ENCODE measurements at regions not wholly inside any gene's neighbourhood (a gene's known extent, or its start where the extent isn't known, plus 50 kb on each side); places are given as distances from the start of the nearest gene placed in this dataset.

DNA sequence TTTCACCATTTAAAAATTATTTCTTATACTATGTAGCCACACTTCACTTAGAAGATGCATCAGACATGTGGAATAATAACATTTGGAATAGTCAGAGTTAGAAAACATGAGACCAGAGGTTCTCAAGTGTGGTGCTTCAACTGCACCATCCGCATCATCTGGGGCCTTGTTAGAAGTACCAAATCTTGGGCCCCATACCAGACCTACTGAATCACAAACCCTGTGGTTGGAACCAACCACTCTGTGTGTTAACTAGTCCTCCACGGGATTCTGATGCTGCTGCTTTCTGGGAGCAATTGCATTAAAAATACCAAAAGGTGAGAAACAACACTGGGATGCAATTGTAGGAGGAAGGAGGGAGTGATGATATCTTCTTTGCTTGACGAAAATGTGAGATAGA, 125.2 kb downstream of the GNAT3 start:
- Mint-ChIP-seq H3K4me1 (ENCODE audit: low read depth) (peaks cover 31% of the 10 kb centered on the region), H3K27me3 (ENCODE audit: low read depth) (no peaks in the 10 kb centered on the region), H3K9me3 (ENCODE audit: low read depth) (no peaks in the 10 kb centered on the region), H3K36me3 (ENCODE audit: low read depth) (no peaks in the 10 kb centered on the region), H3K4me3 (ENCODE audit: unreplicated experiment) (no peak overlapping the region), H3K27ac (ENCODE audit: unreplicated experiment) (no peak overlapping the region)
- no peak for TF ChIP-seq CTCF (IDR thresholded peaks at IDR 0.05)
- DNase-seq (ENCODE audit: low spot score): no peak

GRCh38 chr7:80385508-80385907, 126.4 kb downstream of the GNAT3 start:
- no peak for TF ChIP-seq CTCF (IDR thresholded peaks at IDR 0.05)
- no peak for DNase-seq (ENCODE audit: low spot score)
- Mint-ChIP-seq H3K4me3 (ENCODE audit: unreplicated experiment) (no peak overlapping the region), H3K4me1 (ENCODE audit: low read depth) (peaks cover 31% of the 10 kb centered on the region), H3K27ac (ENCODE audit: unreplicated experiment) (peak overlapping the region; percentile 45), H3K27me3 (ENCODE audit: low read depth) (no peaks in the 10 kb centered on the region), H3K36me3 (ENCODE audit: low read depth) (no peaks in the 10 kb centered on the region), H3K9me3 (ENCODE audit: low read depth) (no peaks in the 10 kb centered on the region)

DNA sequence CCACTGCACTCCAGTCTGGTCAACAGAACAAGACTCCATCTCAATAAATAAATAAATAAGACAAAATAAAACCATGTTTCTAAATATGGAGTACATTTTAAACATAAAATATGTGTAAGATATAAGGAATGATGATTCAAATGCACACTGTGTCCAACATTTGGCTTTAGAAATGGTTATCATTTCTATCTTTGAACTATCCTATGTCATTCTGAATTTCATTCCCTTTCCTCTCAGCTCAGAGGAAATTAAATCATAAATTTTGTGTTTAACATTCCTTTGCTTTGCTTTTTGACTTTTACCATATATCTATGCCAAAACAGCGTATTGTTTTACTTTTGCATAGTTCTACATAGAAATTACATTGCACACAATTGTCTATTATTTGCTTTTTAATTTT, 130.9 kb downstream of the GNAT3 start:
- H3K27ac Mint-ChIP-seq (ENCODE audit: unreplicated experiment): no peak overlapping the region
- TF ChIP-seq CTCF (IDR thresholded peaks at IDR 0.05): no peak
- no peak overlapping the region for H3K4me3 Mint-ChIP-seq (ENCODE audit: unreplicated experiment)
- peaks cover 35% of the 10 kb centered on the region for H3K4me1 Mint-ChIP-seq (ENCODE audit: low read depth)
- H3K27me3 Mint-ChIP-seq (ENCODE audit: low read depth): no peaks in the 10 kb centered on the region
- no peak for DNase-seq (ENCODE audit: low spot score)
- H3K9me3 Mint-ChIP-seq (ENCODE audit: low read depth): peaks cover 10% of the 10 kb centered on the region
- peaks cover 1% of the 10 kb centered on the region for H3K36me3 Mint-ChIP-seq (ENCODE audit: low read depth)

GRCh38 chr7:80379034-80379982, 132.6 kb downstream of the GNAT3 start:
- peaks cover 1% of the 10 kb centered on the region for H3K36me3 Mint-ChIP-seq (ENCODE audit: low read depth)
- TF ChIP-seq CTCF (IDR thresholded peaks at IDR 0.05): no peak
- H3K9me3 Mint-ChIP-seq (ENCODE audit: low read depth): peaks cover 10% of the 10 kb centered on the region
- H3K4me3 Mint-ChIP-seq (ENCODE audit: unreplicated experiment): no peak overlapping the region
- H3K27me3 Mint-ChIP-seq (ENCODE audit: low read depth): no peaks in the 10 kb centered on the region
- H3K4me1 Mint-ChIP-seq (ENCODE audit: low read depth): peaks cover 21% of the 10 kb centered on the region
- DNase-seq (ENCODE audit: low spot score): no peak
- no peak overlapping the region for H3K27ac Mint-ChIP-seq (ENCODE audit: unreplicated experiment)

DNA sequence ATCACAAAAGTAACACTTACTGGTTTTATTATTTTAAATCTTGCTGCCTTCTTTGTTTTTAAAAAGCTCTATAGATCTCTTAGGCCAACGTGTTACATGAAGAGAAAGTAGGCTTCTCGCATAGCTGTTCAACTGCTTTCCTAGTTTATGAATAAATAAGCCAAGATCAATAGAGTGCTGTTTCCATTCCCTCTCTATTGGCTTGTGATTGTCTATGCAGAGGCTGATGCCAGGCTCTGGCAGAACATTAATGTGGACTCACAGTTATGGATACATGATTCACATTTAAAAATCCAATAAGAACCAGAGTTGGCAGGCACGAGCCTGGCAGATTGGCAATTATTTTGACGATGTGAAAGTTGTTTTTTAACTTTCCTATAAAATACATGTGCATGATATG, 137.5 kb downstream of the GNAT3 start:
- TF ChIP-seq CTCF (IDR thresholded peaks at IDR 0.05): no peak
- DNase-seq (ENCODE audit: low spot score): no peak
- peaks cover 10% of the 10 kb centered on the region for H3K9me3 Mint-ChIP-seq (ENCODE audit: low read depth)
- H3K27ac Mint-ChIP-seq (ENCODE audit: unreplicated experiment): no peak overlapping the region
- no peak overlapping the region for H3K4me3 Mint-ChIP-seq (ENCODE audit: unreplicated experiment)
- no peaks in the 10 kb centered on the region for H3K27me3 Mint-ChIP-seq (ENCODE audit: low read depth)
- peaks cover 1% of the 10 kb centered on the region for H3K36me3 Mint-ChIP-seq (ENCODE audit: low read depth)
- peaks cover 34% of the 10 kb centered on the region for H3K4me1 Mint-ChIP-seq (ENCODE audit: low read depth)
